ENCODE measurements at regions not wholly inside any gene's neighbourhood (a gene's known extent, or its start where the extent isn't known, plus 50 kb on each side); places are given as distances from the start of the nearest gene placed in this dataset.

DNA sequence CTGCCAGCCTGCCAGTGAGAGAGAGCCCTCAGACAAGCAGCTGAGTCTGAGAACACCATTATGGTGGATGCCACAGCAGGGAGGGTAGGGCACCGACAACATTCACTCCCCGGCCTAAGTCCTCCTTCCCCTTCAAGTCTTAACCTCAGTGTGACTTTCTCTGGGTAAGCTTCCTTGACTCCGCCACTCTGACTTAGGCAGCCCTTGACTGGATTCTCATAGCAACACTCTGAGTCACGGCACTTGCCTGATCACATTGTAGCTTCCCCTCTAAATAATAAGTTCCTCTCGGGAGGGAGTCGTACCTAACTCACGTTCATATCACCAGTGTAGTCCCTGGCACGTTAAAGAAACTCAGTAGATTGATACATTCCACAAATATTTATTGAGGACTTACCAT lies 180.5 kb downstream of the FOXB1 start:
- Histone ChIP-seq H3K9ac (ENCODE audit: low read depth, low read length) (no peak overlapping the region), H3K4me1 (ENCODE audit: control insufficient read depth, insufficient read depth, low read length) (no peaks in the 10 kb centered on the region), H3K9me3 (replicated peaks; ENCODE audit: low read length) (no peaks in the 10 kb centered on the region), H3K4me3 (ENCODE audit: low read length) (no peak overlapping the region), H3K4me2 (ENCODE audit: low read length) (no peak overlapping the region), H3K27me3 (ENCODE audit: control insufficient read depth, insufficient read depth, low read length) (peaks cover 32% of the 10 kb centered on the region), H3K36me3 (ENCODE audit: insufficient read depth, low read length) (no peaks in the 10 kb centered on the region)

DNA sequence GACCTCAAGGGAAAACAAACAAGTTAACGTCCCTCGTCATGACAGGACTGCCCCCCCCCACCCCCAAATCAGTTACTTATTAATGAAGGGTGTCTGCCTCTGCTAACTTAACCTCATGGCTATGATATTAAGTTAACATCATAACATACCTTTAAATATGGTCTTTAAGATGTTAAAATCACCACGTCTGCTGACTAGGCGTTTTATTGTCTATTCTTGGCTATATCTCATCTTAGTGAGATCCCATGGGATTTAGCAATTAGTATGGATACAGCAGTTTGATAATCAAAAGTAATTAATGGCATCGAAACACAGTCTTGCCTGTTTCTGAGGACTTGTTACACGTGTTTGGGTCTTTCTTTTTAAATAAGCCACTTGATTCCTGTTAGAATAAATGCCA lies 186.9 kb downstream of the FOXB1 start:
- no peak overlapping the region for H3K4me2 ChIP-seq (ENCODE audit: low read length)
- H3K9ac ChIP-seq (ENCODE audit: low read depth, low read length), result no peak overlapping the region
- peaks cover 56% of the 10 kb centered on the region for H3K27me3 ChIP-seq (ENCODE audit: control insufficient read depth, insufficient read depth, low read length)
- no peaks in the 10 kb centered on the region for H3K36me3 ChIP-seq (ENCODE audit: insufficient read depth, low read length)
- no peaks in the 10 kb centered on the region for H3K9me3 ChIP-seq (replicated peaks; ENCODE audit: low read length)
- no peaks in the 10 kb centered on the region for H3K4me1 ChIP-seq (ENCODE audit: control insufficient read depth, insufficient read depth, low read length)
- no peak overlapping the region for H3K4me3 ChIP-seq (ENCODE audit: low read length)

DNA sequence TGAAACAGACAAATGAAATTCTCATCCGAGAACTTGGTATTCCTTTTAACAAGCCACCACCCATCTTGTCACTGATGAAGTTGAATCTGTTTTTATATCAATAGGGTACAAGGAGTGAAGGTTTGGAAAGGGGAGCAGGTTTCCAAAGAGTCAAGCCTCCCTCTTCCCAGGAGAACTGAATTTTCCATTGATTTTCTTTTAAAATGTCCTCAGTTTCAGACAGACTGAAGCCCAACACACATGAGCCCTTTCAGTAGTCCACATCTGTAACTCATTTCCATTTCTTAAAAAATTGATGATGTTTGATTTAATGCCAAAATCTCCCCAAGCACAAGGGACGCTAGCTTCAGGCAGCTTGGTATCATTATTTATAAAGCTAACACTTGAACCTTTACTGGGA lies 187.7 kb downstream of the FOXB1 start:
- peaks cover 61% of the 10 kb centered on the region for H3K27me3 ChIP-seq (ENCODE audit: control insufficient read depth, insufficient read depth, low read length)
- no peak overlapping the region for H3K4me3 ChIP-seq (ENCODE audit: low read length)
- no peak overlapping the region for H3K4me2 ChIP-seq (ENCODE audit: low read length)

DNA sequence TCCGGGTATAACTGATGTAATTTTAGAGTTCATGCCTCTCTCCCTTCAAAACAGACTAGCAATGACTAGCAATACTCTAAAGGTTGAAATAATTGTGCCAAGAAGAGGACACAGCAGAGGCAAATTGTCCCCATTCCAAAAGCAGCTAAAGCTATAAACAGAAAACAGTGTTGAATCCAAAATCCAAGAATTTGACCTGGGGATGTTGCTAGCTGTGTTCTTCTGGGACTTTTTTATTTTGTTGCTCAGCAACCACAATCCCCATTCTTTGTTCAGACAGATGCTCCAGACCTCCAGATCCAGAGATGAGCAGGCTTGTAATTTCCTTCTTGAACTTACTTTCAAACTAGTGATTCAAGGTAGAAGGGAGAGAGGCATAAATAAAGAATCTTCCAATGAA lies 191.5 kb downstream of the FOXB1 start:
- no peak overlapping the region for H3K9ac ChIP-seq (ENCODE audit: low read depth, low read length)
- no peak overlapping the region for H3K4me2 ChIP-seq (ENCODE audit: low read length)
- no peaks in the 10 kb centered on the region for H3K9me3 ChIP-seq (replicated peaks; ENCODE audit: low read length)
- no peaks in the 10 kb centered on the region for H3K4me1 ChIP-seq (ENCODE audit: control insufficient read depth, insufficient read depth, low read length)
- H3K36me3 ChIP-seq (ENCODE audit: insufficient read depth, low read length), result no peaks in the 10 kb centered on the region
- H3K4me3 ChIP-seq (ENCODE audit: low read length), result no peak overlapping the region
- H3K27me3 ChIP-seq (ENCODE audit: control insufficient read depth, insufficient read depth, low read length), result peaks cover 52% of the 10 kb centered on the region

More for the DNA sequence above, 187.7 kb downstream of the FOXB1 start:
- Histone ChIP-seq H3K9ac (ENCODE audit: low read depth, low read length) (no peak overlapping the region), H3K4me1 (ENCODE audit: control insufficient read depth, insufficient read depth, low read length) (no peaks in the 10 kb centered on the region), H3K9me3 (replicated peaks; ENCODE audit: low read length) (no peaks in the 10 kb centered on the region), H3K36me3 (ENCODE audit: insufficient read depth, low read length) (no peaks in the 10 kb centered on the region)

DNA sequence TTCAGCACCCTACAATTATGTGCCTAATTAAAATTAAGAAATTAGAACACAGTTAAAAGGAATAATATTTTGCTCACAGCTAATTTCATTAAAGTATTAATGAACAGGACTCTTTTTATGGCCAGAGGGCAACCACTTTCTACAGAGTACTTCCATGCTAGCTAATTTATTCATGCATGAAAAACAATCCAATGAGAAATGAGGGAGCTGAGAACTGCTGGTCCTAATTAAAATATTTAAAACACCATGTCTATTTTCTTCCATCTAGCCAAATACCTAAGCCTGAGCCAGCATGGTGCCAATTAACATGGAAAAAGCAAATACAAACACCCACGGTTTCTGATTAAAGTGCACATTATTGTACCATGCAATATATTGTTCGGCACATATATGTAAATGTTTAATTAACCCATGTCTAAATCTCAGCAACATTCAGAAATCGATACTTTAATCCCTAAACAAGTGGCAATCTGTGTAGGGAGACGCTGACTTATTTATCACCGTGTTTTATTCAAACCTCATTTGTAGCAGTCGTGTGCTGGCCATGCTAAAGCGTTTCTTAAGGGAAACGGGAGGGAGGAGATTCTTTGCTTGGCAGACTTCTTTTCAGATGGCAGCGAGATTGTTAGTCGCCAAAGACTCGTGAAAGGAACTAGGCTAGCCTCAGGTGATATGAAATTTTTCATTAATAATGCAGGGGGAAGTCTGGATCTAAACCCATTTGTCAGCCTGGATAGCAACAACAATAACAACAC lies 193.5 kb downstream of the ANXA2 start:
- Histone ChIP-seq H3K4me3 (ENCODE audit: low read length) (no peak overlapping the region), H3K9ac (ENCODE audit: low read depth, low read length) (no peak overlapping the region), H3K4me2 (ENCODE audit: low read length) (no peak overlapping the region), H3K27me3 (ENCODE audit: control insufficient read depth, insufficient read depth, low read length) (peaks cover 77% of the 10 kb centered on the region), H3K36me3 (ENCODE audit: insufficient read depth, low read length) (no peaks in the 10 kb centered on the region), H3K9me3 (replicated peaks; ENCODE audit: low read length) (no peaks in the 10 kb centered on the region), H3K4me1 (ENCODE audit: control insufficient read depth, insufficient read depth, low read length) (no peaks in the 10 kb centered on the region)

DNA sequence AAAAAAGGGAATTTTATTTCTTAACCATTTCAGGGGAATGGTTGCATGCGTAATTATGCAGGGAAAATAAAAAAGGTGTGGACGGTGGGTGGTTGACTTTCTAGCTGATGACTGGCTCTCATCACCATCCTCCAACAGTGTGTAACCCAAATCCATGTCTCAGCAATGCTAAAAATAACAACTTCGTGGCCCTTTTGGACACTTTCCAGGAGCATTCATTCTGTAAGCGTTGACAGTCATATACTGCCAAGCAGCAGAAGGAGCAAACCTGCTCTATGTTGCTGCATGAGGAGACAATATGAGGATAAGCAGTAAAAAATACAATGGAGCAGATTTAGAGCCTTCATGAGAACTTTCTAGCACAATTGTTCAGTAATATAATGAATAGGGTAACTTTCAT lies 189.1 kb downstream of the ANXA2 start:
- Histone ChIP-seq H3K4me2 (ENCODE audit: low read length) (no peak overlapping the region), H3K27me3 (ENCODE audit: control insufficient read depth, insufficient read depth, low read length) (peaks cover 55% of the 10 kb centered on the region)

DNA sequence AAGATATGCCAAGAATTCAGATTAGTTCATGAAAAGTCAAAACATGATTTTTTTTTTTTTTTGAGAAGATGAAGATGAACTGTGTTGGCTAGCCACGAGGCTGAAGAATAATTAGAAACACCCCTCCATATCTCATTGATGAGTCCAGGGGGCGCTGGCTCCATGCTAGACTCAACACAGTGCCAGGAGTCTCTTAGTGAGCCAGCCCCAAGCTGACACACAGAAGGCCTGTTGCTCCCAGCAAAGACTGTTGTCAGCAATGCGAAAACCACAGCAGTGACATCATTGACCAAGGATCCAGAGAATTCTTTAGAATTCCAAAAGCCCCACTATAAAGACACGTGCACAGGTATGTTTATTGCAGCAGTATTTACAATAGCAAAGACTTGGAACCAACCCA lies 185.2 kb downstream of the ANXA2 start:
- no peak overlapping the region for H3K9ac ChIP-seq (ENCODE audit: low read depth, low read length)
- no peaks in the 10 kb centered on the region for H3K36me3 ChIP-seq (ENCODE audit: insufficient read depth, low read length)
- peaks cover 24% of the 10 kb centered on the region for H3K27me3 ChIP-seq (ENCODE audit: control insufficient read depth, insufficient read depth, low read length)
- H3K9me3 ChIP-seq (replicated peaks; ENCODE audit: low read length), result no peaks in the 10 kb centered on the region
- no peaks in the 10 kb centered on the region for H3K4me1 ChIP-seq (ENCODE audit: control insufficient read depth, insufficient read depth, low read length)
- H3K4me3 ChIP-seq (ENCODE audit: low read length), result no peak overlapping the region
- H3K4me2 ChIP-seq (ENCODE audit: low read length), result no peak overlapping the region

More for the DNA sequence above, 189.1 kb downstream of the ANXA2 start:
- no peaks in the 10 kb centered on the region for H3K36me3 ChIP-seq (ENCODE audit: insufficient read depth, low read length)
- H3K4me1 ChIP-seq (ENCODE audit: control insufficient read depth, insufficient read depth, low read length), result no peaks in the 10 kb centered on the region
- no peaks in the 10 kb centered on the region for H3K9me3 ChIP-seq (replicated peaks; ENCODE audit: low read length)
- no peak overlapping the region for H3K4me3 ChIP-seq (ENCODE audit: low read length)
- H3K9ac ChIP-seq (ENCODE audit: low read depth, low read length), result no peak overlapping the region

DNA sequence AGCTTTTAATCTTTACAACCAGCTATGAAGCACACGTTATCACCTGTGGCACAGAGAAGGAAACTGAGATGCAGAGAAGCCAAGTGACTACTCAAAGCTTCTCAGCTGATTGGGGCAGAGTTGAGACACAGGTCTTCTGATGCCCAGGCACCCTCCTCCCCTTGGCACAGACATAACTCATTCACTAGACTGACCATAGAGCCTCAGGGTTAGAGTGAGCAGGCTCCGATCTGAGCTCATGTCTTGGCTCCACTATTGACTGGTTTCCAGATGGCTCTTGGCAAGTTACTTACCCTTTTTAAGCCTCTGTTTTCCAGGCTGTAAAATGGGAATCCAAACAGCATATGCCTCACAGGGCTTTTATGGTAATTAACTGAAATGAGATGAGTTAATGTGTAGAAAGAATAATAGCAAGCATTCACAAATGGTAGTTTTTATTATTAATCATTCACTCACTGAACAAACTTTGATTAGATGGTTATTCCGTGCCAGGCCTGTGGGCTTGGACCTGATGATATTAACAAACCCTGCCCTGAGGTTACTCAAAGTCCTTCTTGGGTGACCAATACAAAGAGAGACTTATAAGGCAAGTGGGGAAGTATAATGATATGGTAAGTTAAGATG lies 184.3 kb downstream of the ANXA2 start:
- Histone ChIP-seq H3K9ac (ENCODE audit: low read depth, low read length) (no peak overlapping the region), H3K4me2 (ENCODE audit: low read length) (no peak overlapping the region), H3K9me3 (replicated peaks; ENCODE audit: low read length) (no peaks in the 10 kb centered on the region)

DNA sequence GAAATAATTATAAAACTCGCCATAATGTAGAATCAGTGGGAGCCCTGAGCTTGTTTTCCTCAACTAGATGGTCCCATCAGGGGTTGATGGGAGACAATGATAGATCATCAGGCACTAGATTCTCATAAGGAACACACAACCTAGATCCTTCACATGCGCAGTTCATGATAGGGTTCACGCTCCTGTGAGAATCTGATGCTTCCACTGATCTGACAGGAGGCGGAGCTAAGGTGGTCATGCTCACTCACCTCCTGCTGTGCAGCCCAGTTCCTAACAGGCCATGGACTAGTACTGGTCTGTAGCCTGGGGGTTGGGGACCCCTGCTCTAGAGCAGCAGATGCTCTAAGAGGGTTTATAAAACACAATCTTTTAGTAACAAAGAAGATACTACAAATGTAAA lies 183.6 kb downstream of the ANXA2 start:
- no peak overlapping the region for H3K4me3 ChIP-seq (ENCODE audit: low read length)
- peaks cover 24% of the 10 kb centered on the region for H3K27me3 ChIP-seq (ENCODE audit: control insufficient read depth, insufficient read depth, low read length)
- H3K9ac ChIP-seq (ENCODE audit: low read depth, low read length), result no peak overlapping the region
- no peak overlapping the region for H3K4me2 ChIP-seq (ENCODE audit: low read length)
- H3K9me3 ChIP-seq (replicated peaks; ENCODE audit: low read length), result no peaks in the 10 kb centered on the region
- H3K36me3 ChIP-seq (ENCODE audit: insufficient read depth, low read length), result no peaks in the 10 kb centered on the region
- no peaks in the 10 kb centered on the region for H3K4me1 ChIP-seq (ENCODE audit: control insufficient read depth, insufficient read depth, low read length)

More for the DNA sequence above, 184.3 kb downstream of the ANXA2 start:
- H3K4me3 ChIP-seq (ENCODE audit: low read length), result no peak overlapping the region
- peaks cover 24% of the 10 kb centered on the region for H3K27me3 ChIP-seq (ENCODE audit: control insufficient read depth, insufficient read depth, low read length)
- H3K36me3 ChIP-seq (ENCODE audit: insufficient read depth, low read length), result no peaks in the 10 kb centered on the region
- no peaks in the 10 kb centered on the region for H3K4me1 ChIP-seq (ENCODE audit: control insufficient read depth, insufficient read depth, low read length)

DNA sequence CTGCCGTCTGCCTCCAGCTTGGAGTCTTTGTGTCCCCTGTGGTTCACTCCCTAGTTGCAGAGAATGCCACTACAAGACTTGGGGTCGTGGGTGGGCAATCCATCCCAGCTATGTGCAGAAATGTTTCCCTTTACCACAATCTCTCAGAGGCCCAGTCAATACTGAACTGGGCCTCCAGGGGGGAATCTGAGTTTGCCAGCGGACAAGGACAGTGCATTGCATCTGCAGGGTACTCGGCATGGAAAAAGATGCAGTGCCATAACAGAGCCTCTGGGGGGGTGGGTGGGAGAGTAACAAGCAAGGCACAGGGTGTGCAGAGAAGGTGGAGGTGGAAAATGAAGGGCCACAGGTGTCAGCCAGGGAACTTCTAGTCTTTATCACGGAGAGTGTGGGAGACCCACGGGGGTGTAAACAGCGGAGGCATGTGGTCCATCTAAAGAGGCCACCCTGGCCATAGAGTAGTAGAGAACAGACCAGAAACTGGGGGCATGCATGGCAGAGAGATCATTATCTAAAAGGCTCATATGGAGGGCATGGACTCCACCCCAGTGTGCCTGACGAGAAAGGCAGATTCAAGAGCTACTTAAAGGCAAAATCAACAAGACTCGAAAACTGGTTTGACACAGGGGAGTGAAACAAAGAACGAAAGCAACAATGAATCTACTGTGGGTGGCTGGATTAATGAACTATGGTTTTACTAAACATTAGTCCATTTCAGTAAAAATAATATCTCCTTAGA lies 182.4 kb downstream of the ANXA2 start:
- no peaks in the 10 kb centered on the region for H3K36me3 ChIP-seq (ENCODE audit: insufficient read depth, low read length)

DNA sequence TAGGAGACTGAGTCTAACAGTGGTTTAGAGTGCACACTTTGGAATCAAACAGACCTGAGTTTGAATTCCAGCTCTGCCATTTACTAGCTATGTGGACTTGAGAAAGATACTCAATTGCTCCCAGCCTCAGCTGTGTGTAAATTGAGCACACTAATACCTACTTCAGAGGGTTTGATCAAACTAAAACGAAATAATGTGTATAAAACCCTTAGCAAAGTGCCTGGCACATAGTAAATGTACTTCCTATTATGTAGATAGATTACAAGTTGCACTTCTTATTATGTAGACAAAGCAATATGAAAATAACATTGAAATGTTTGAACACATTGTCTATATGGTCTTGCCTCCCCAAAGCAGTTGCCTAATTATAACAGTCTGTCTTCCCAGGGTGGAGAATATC lies 180.6 kb downstream of the ANXA2 start:
- no peak overlapping the region for H3K4me2 ChIP-seq (ENCODE audit: low read length)
- no peaks in the 10 kb centered on the region for H3K4me1 ChIP-seq (ENCODE audit: control insufficient read depth, insufficient read depth, low read length)
- no peaks in the 10 kb centered on the region for H3K9me3 ChIP-seq (replicated peaks; ENCODE audit: low read length)
- peaks cover 31% of the 10 kb centered on the region for H3K27me3 ChIP-seq (ENCODE audit: control insufficient read depth, insufficient read depth, low read length)
- H3K4me3 ChIP-seq (ENCODE audit: low read length), result no peak overlapping the region
- H3K36me3 ChIP-seq (ENCODE audit: insufficient read depth, low read length), result no peaks in the 10 kb centered on the region
- H3K9ac ChIP-seq (ENCODE audit: low read depth, low read length), result no peak overlapping the region

More for the DNA sequence above, 182.4 kb downstream of the ANXA2 start:
- Histone ChIP-seq H3K27me3 (ENCODE audit: control insufficient read depth, insufficient read depth, low read length) (peaks cover 28% of the 10 kb centered on the region), H3K9ac (ENCODE audit: low read depth, low read length) (no peak overlapping the region), H3K4me2 (ENCODE audit: low read length) (no peak overlapping the region), H3K9me3 (replicated peaks; ENCODE audit: low read length) (no peaks in the 10 kb centered on the region), H3K4me1 (ENCODE audit: control insufficient read depth, insufficient read depth, low read length) (no peaks in the 10 kb centered on the region), H3K4me3 (ENCODE audit: low read length) (no peak overlapping the region)

Measured in skeletal muscle satellite cell (primary cell).